IMR-90 (cell line): ENCODE measurements at regions not wholly inside any gene's neighbourhood (a gene's known extent, or its start where the extent isn't known, plus 50 kb on each side); places are given as distances from the start of the nearest gene placed in this dataset.

ENCODE experiments used
- CEBPB ChIP-seq: IDR thresholded peaks from 2 replicates; pipeline ENCODE4 v1.6.1; 2012; ENCODE audit warnings: low read depth, low read length, improper control_type of control experiment
- CHD1 ChIP-seq: IDR thresholded peaks from 2 replicates; pipeline ENCODE4 v1.6.1; 2012; ENCODE audit warnings: low read depth, low read length, improper control_type of control experiment
- FOS ChIP-seq: fragments of 150-350 bp; IDR thresholded peaks from 2 replicates; pipeline ENCODE4 v1.6.1; 2016; ENCODE audit warnings: low read depth, low read length
- NFE2L2 ChIP-seq: fragments of 150-350 bp; IDR thresholded peaks from 2 replicates; pipeline ENCODE4 v1.6.1; 2016; ENCODE audit warnings: low read depth, mild to moderate bottlenecking, low read length
- POLR2A ChIP-seq: IDR thresholded peaks from 2 replicates; pipeline ENCODE4 v1.6.1; 2012; ENCODE audit warnings: mild to moderate bottlenecking, low read depth, low read length
- RAD21 ChIP-seq: IDR thresholded peaks from 2 replicates; pipeline ENCODE4 v1.6.1; 2012; ENCODE audit warnings: low read length, improper control_type of control experiment
- RCOR1 ChIP-seq: IDR thresholded peaks from 2 replicates; pipeline ENCODE4 v1.6.1; 2012; ENCODE audit warnings: mild to moderate bottlenecking, low read length, improper control_type of control experiment; ENCODE audit not compliant: insufficient replicate concordance
- RFX5 ChIP-seq: IDR thresholded peaks from 2 replicates; pipeline ENCODE4 v1.8.0; 2012; ENCODE audit warnings: low read depth, mild to moderate bottlenecking, low read length, moderate library complexity
- SMC3 ChIP-seq: fragments of 150-350 bp; IDR thresholded peaks from 2 replicates; pipeline ENCODE4 v1.6.1; 2016; ENCODE audit warnings: low read depth, mild to moderate bottlenecking, antibody characterized with exemption, low read length, moderate library complexity
- TF ChIP-seq, protein P1 (sequence below): conservative IDR thresholded peaks from 2 replicates; pipeline ENCODE4 v1.5.1; 2012; ENCODE audit warnings: mild to moderate bottlenecking, low read depth, low read length, improper control_type of control experiment
- TF ChIP-seq, protein P2 (sequence below): fragments of 150-350 bp; IDR thresholded peaks from 2 replicates; pipeline ENCODE4 v1.6.1; 2017; ENCODE audit warnings: mild to moderate bottlenecking, antibody characterized with exemption, low read length, low read depth

- TF ChIP-seq, protein P1, sequence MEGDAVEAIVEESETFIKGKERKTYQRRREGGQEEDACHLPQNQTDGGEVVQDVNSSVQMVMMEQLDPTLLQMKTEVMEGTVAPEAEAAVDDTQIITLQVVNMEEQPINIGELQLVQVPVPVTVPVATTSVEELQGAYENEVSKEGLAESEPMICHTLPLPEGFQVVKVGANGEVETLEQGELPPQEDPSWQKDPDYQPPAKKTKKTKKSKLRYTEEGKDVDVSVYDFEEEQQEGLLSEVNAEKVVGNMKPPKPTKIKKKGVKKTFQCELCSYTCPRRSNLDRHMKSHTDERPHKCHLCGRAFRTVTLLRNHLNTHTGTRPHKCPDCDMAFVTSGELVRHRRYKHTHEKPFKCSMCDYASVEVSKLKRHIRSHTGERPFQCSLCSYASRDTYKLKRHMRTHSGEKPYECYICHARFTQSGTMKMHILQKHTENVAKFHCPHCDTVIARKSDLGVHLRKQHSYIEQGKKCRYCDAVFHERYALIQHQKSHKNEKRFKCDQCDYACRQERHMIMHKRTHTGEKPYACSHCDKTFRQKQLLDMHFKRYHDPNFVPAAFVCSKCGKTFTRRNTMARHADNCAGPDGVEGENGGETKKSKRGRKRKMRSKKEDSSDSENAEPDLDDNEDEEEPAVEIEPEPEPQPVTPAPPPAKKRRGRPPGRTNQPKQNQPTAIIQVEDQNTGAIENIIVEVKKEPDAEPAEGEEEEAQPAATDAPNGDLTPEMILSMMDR = no peak
- TF ChIP-seq POLR2A = no peak
- no peak for TF ChIP-seq CHD1
- TF ChIP-seq RAD21 = no peak
- TF ChIP-seq FOS = no peak
- TF ChIP-seq SMC3 = no peak
- TF ChIP-seq, protein P2, sequence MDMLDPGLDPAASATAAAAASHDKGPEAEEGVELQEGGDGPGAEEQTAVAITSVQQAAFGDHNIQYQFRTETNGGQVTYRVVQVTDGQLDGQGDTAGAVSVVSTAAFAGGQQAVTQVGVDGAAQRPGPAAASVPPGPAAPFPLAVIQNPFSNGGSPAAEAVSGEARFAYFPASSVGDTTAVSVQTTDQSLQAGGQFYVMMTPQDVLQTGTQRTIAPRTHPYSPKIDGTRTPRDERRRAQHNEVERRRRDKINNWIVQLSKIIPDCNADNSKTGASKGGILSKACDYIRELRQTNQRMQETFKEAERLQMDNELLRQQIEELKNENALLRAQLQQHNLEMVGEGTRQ = no peak
- no peak for TF ChIP-seq CEBPB
- TF ChIP-seq RCOR1 = no peak
- TF ChIP-seq NFE2L2 = no peak
- no peak for TF ChIP-seq RFX5
Measured at GRCh38 chr15:62415498-62415897, 250.4 kb upstream of the C2CD4B start.
